Loucy (cell line): ENCODE measurements at regions not wholly inside any gene's neighbourhood (a gene's known extent, or its start where the extent isn't known, plus 50 kb on each side); places are given as distances from the start of the nearest gene placed in this dataset.

Experiments
- H2AFZ ChIP-seq: fragments of 200-600 bp; sonication (generic); 2 replicates; pipeline ENCODE4 v1.6.0; 2016; ENCODE audit warnings: antibody characterized with exemption, mild to moderate bottlenecking, low read length, moderate library complexity
- H3F3A ChIP-seq: fragments of 200-600 bp; 2 replicates; pipeline ENCODE4 v1.6.0; 2016; ENCODE audit warnings: antibody characterized with exemption, low read depth, mild to moderate bottlenecking
- H3K27me3 ChIP-seq: fragments of 200-600 bp; sonication (generic); 2 replicates; pipeline ENCODE4 v1.6.1; 2014; ENCODE audit warnings: low read length, mild to moderate bottlenecking; ENCODE audit not compliant: insufficient read depth, poor library complexity, severe bottlenecking
- H3K36me3 ChIP-seq: fragments of 200-600 bp; sonication (generic); 2 replicates; pipeline ENCODE4 v1.6.1; 2016; ENCODE audit warnings: low read length; ENCODE audit not compliant: insufficient read depth
- H3K4me1 ChIP-seq: fragments of 200-600 bp; sonication (generic); 2 replicates; pipeline ENCODE4 v1.5.1; 2014; ENCODE audit warnings: low read length, mild to moderate bottlenecking; ENCODE audit not compliant: insufficient read depth, poor library complexity, severe bottlenecking
- H3K4me2 ChIP-seq: fragments of 200-600 bp; sonication (generic); 2 replicates; pipeline ENCODE4 v1.6.0; 2014; ENCODE audit warnings: antibody characterized with exemption, low read length, low read depth, mild to moderate bottlenecking; ENCODE audit not compliant: poor library complexity, severe bottlenecking
- H3K4me3 ChIP-seq: fragments of 200-600 bp; sonication (generic); 2 replicates; pipeline ENCODE4 v1.5.1; 2014; ENCODE audit warnings: low read length, mild to moderate bottlenecking, mixed read lengths; ENCODE audit not compliant: poor library complexity, severe bottlenecking
- H3K79me2 ChIP-seq: fragments of 200-600 bp; sonication (generic); 2 replicates; pipeline ENCODE4 v1.6.1; 2014; ENCODE audit warnings: low read length; ENCODE audit not compliant: insufficient read depth
- H3K9ac ChIP-seq: fragments of 200-600 bp; sonication (generic); 2 replicates; pipeline ENCODE4 v1.6.0; 2014; ENCODE audit warnings: mild to moderate bottlenecking, low read depth, low read length, moderate library complexity; ENCODE audit not compliant: poor library complexity, severe bottlenecking
- H3K9me2 ChIP-seq: fragments of 200-600 bp; sonication (generic); replicated peaks from 2 replicates; pipeline ENCODE4 v1.6.1; 2016; ENCODE audit warnings: low read depth, low read length, mixed read lengths
- H3K9me3 ChIP-seq: fragments of 200-600 bp; sonication (generic); 2 replicates; pipeline ENCODE4 v1.6.1; 2014; ENCODE audit warnings: mild to moderate bottlenecking, antibody characterized with exemption, low read length, low read depth; ENCODE audit not compliant: insufficient read depth
- H4K20me1 ChIP-seq: fragments of 200-600 bp; sonication (generic); 2 replicates; pipeline ENCODE4 v1.6.0; 2014; ENCODE audit warnings: antibody characterized with exemption, low read length, mild to moderate bottlenecking; ENCODE audit not compliant: insufficient read depth, poor library complexity, severe bottlenecking
- EZH2phosphoT487 ChIP-seq: fragments of 200-600 bp; IDR thresholded peaks from 2 replicates; pipeline ENCODE4 v1.6.1; 2018; ENCODE audit warnings: antibody characterized with exemption, mild to moderate bottlenecking, moderate library complexity, borderline replicate concordance
- TF ChIP-seq, protein P1 (sequence below): fragments of 200-600 bp; sonication (generic); conservative IDR thresholded peaks from 2 replicates; pipeline ENCODE4 v1.5.1; 2014; ENCODE audit warnings: mild to moderate bottlenecking, antibody characterized with exemption, low read length

DNA sequence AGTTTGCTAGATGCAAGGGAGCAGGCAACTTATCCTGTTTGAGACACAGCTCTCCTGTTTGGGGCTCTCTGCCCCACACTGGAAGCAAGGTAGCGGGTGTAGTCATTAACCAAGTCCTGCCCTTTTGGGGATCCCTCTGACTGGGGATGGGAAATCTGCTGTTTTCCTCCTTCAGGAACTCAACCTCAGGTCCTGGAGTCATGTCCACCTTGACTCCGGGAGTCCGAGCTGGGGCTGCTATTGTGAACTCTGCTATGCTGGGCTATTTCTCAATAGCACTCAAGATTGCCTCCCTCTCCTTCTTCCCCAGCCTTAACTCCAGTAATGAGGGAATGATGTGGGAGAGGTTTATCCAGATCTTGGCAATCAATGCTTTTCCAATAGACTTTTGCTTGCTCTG is 54.1 kb upstream of the CHD6 start:
- Histone ChIP-seq H3F3A (no peaks in the 10 kb centered on the region), H3K36me3 (no peaks in the 10 kb centered on the region), H3K9ac (no peak overlapping the region), H3K9me3 (no peaks in the 10 kb centered on the region), H3K4me1 (no peaks in the 10 kb centered on the region), H2AFZ (no peak overlapping the region), H3K4me3 (no peak overlapping the region), H3K4me2 (no peak overlapping the region), H3K27me3 (peaks cover 7% of the 10 kb centered on the region), H3K79me2 (no peaks in the 10 kb centered on the region), H3K9me2 (no peaks in the 10 kb centered on the region), H4K20me1 (no peaks in the 10 kb centered on the region)
- TF ChIP-seq, protein P1, sequence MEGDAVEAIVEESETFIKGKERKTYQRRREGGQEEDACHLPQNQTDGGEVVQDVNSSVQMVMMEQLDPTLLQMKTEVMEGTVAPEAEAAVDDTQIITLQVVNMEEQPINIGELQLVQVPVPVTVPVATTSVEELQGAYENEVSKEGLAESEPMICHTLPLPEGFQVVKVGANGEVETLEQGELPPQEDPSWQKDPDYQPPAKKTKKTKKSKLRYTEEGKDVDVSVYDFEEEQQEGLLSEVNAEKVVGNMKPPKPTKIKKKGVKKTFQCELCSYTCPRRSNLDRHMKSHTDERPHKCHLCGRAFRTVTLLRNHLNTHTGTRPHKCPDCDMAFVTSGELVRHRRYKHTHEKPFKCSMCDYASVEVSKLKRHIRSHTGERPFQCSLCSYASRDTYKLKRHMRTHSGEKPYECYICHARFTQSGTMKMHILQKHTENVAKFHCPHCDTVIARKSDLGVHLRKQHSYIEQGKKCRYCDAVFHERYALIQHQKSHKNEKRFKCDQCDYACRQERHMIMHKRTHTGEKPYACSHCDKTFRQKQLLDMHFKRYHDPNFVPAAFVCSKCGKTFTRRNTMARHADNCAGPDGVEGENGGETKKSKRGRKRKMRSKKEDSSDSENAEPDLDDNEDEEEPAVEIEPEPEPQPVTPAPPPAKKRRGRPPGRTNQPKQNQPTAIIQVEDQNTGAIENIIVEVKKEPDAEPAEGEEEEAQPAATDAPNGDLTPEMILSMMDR = no peak
- TF ChIP-seq EZH2phosphoT487 = no peak

DNA sequence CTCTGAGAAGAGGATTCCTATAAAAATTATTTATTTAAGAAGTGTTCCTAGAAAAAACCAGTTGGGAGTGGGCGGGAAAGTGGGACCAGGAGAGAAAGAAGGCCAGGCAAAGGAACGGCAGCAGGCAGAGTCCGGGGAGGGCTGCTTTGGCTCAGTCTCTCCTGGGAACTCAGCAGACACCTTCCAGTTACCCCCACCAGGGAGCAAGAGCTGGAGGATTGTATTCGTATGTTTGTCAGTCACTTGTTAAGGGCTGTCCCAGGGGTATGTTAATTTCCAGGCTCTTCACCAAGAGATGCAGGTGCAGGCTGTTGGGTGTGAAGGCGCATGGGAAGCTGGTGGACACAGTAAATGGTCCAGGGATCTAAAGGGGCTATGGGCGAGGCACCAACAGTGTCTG is 53.0 kb upstream of the CHD6 start:
- no peak for TF ChIP-seq EZH2phosphoT487
- TF ChIP-seq, protein P1 = no peak
- Histone ChIP-seq H3K4me2 (no peak overlapping the region), H3K9ac (no peak overlapping the region), H3K9me2 (no peaks in the 10 kb centered on the region), H3K4me1 (no peaks in the 10 kb centered on the region), H3K9me3 (no peaks in the 10 kb centered on the region), H3F3A (no peaks in the 10 kb centered on the region), H3K4me3 (no peak overlapping the region), H3K36me3 (no peaks in the 10 kb centered on the region), H3K27me3 (peaks cover 7% of the 10 kb centered on the region), H2AFZ (no peak overlapping the region), H3K79me2 (no peaks in the 10 kb centered on the region), H4K20me1 (no peaks in the 10 kb centered on the region)

DNA sequence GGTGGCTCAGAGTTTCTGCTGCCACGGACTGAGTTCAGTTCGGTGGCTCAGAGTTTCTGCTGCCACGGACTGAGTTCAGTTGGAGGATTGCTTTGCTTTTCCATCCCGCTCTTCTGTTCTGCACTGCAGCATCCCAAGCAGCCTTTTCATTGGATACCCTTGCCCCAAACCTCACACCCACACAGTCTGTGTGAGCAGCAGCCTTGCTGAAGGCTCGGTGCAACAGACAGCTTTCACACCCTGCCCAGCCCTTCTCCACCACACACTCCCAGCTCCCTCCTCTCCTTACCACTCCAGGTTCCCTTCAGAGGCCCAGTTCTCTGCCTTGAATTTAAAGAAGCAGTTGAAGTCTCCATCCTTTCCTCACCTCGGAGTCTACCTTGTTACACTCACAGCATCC is 52.5 kb upstream of the CHD6 start:
- H3K9me2 ChIP-seq = no peaks in the 10 kb centered on the region
- no peaks in the 10 kb centered on the region for H3K9me3 ChIP-seq
- H3F3A ChIP-seq = no peaks in the 10 kb centered on the region
- H3K4me3 ChIP-seq = no peak overlapping the region
- no peaks in the 10 kb centered on the region for H3K4me1 ChIP-seq
- H3K9ac ChIP-seq = no peak overlapping the region
- H3K27me3 ChIP-seq = peaks cover 7% of the 10 kb centered on the region
- no peaks in the 10 kb centered on the region for H4K20me1 ChIP-seq
- no peak overlapping the region for H2AFZ ChIP-seq
- no peaks in the 10 kb centered on the region for H3K79me2 ChIP-seq
- no peak for TF ChIP-seq EZH2phosphoT487
- TF ChIP-seq, protein P1 = no peak
- no peak overlapping the region for H3K4me2 ChIP-seq
- H3K36me3 ChIP-seq = no peaks in the 10 kb centered on the region
